Stimulated activated CD8-positive, alpha-beta memory T cell treated with anti-CD3 and anti-CD28 coated beads, Interleukin-12 subunit alpha, Interleukin-12 subunit beta, amount 100 ng/mL, for 24 hours (primary cell): ENCODE measurements at regions not wholly inside any gene's neighbourhood (a gene's known extent, or its start where the extent isn't known, plus 50 kb on each side); places are given as distances from the start of the nearest gene placed in this dataset.
"Not testable (repeated sequence)": the region's sequence is repeated elsewhere in the genome, so short reads cannot be mapped to it uniquely, and the experiment has no call there.

ENCODE experiments used
- DNase-seq: peaks from one replicate; pipeline ENCODE4 v3.0.0-alpha.2; 2020; ENCODE audit errors: extremely low read depth

- DNase-seq = no peak
Measured at GRCh38 chr6:140276719-140277118, 902.3 kb upstream of the CITED2 start.

GRCh38 chr6:140276133-140276532 is 901.7 kb upstream of the CITED2 start:
- no peak for DNase-seq

- no peak for DNase-seq
Measured at GRCh38 chr6:140275725-140276124, 901.3 kb upstream of the CITED2 start.

- no peak for DNase-seq
Measured at GRCh38 chr6:140274548-140274947, 900.1 kb upstream of the CITED2 start.

- DNase-seq = no peak
Measured at GRCh38 chr6:140271759-140272377, 897.4 kb upstream of the CITED2 start.

GRCh38 chr6:140269591-140270165 is 895.2 kb upstream of the CITED2 start:
- no peak for DNase-seq

GRCh38 chr6:140264431-140264830 is 890.0 kb upstream of the CITED2 start:
- DNase-seq = no peak

GRCh38 chr6:140258302-140258701 is 883.9 kb upstream of the CITED2 start:
- DNase-seq = not testable (repeated sequence)

GRCh38 chr6:140256248-140256647 is 881.8 kb upstream of the CITED2 start:
- no peak for DNase-seq

GRCh38 chr6:140253096-140253495 is 878.6 kb upstream of the CITED2 start:
- no peak for DNase-seq

- no peak for DNase-seq
Measured at GRCh38 chr6:140252099-140252498, 877.7 kb upstream of the CITED2 start.

- DNase-seq = no peak
Measured at GRCh38 chr6:140245296-140246040, 871.0 kb upstream of the CITED2 start.

GRCh38 chr6:140237251-140237650 is 862.8 kb upstream of the CITED2 start:
- DNase-seq = no peak

GRCh38 chr6:140236732-140237131 is 862.3 kb upstream of the CITED2 start:
- DNase-seq = no peak

GRCh38 chr6:140230282-140230681 is 855.8 kb upstream of the CITED2 start:
- DNase-seq = no peak

- DNase-seq = no peak
Measured at GRCh38 chr6:140228491-140228890, 854.0 kb upstream of the CITED2 start.

GRCh38 chr6:140226637-140227036 is 852.2 kb upstream of the CITED2 start:
- DNase-seq = no peak

- no peak for DNase-seq
Measured at GRCh38 chr6:140225701-140226436, 851.4 kb upstream of the CITED2 start.

- DNase-seq = no peak
Measured at GRCh38 chr6:140217283-140217682, 842.8 kb upstream of the CITED2 start.

GRCh38 chr6:140209775-140210174 is 835.3 kb upstream of the CITED2 start:
- no peak for DNase-seq

- no peak for DNase-seq
Measured at GRCh38 chr6:140208286-140208685, 833.8 kb upstream of the CITED2 start.

- no peak for DNase-seq
Measured at GRCh38 chr6:140205795-140206593, 831.5 kb upstream of the CITED2 start.
